Body of pancreas (tissue), 4 donors: ENCODE measurements at regions not wholly inside any gene's neighbourhood (a gene's known extent, or its start where the extent isn't known, plus 50 kb on each side); places are given as distances from the start of the nearest gene placed in this dataset.
A peak's percentile ranks its signal among the peaks of the same experiment; 100 is the strongest.

Experiments
- ATAC-seq: fragments of 150-250 bp; one replicate; pipeline ENCODE4 v1.9.1; 2016
- DNase-seq, 4 donors: peaks; one replicate each; pipeline ENCODE4 v3.0.0-alpha.2; 2019
- H3K27ac ChIP-seq, 4 donors: fragments of 200-600 bp; sonication (generic); 1 replicate in 3 of 4; 2 replicates in 1 of 4; pipeline versions ENCODE4 v1.5.1 to v1.6.1; 2016 to 2019; ENCODE audit warnings: mild to moderate bottlenecking in 1 of 4, mixed read lengths in 1 of 4, moderate library complexity in 1 of 4
- H3K27me3 ChIP-seq, 2 donors: fragments of 200-600 bp; sonication (generic); one replicate each; pipeline ENCODE4 v1.6.0; 2016; ENCODE audit warnings: mild to moderate bottlenecking in 1 of 2
- H3K36me3 ChIP-seq, 2 donors: fragments of 200-600 bp; sonication (generic); replicated peaks in 1 of 2; 2 replicates each; pipeline ENCODE4 v1.5.1; 2016; ENCODE audit warnings: low read depth in 2 of 2; ENCODE audit not compliant: insufficient read depth in 1 of 2
- H3K4me1 ChIP-seq: fragments of 200-600 bp; sonication (generic); one replicate; pipeline ENCODE4 v1.6.0; 2016
- H3K4me3 ChIP-seq, 2 donors: fragments of 200-600 bp; sonication (generic); 1 replicate in 1 of 2; 2 replicates in 1 of 2; pipeline ENCODE4 v1.5.1; 2016 to 2019
- H3K9me3 ChIP-seq, 3 donors: fragments of 200-600 bp; sonication (generic); 1 replicate in 2 of 3; 2 replicates in 1 of 3; pipeline ENCODE4 v1.5.1; 2016
- CTCF ChIP-seq, 7 experiments: fragments of 450-650 bp in 4 of 7; fragments of 200-600 bp in 3 of 7; sonication (generic) in 3 of 7; IDR thresholded peaks; one replicate each; pipeline ENCODE4 v1.5.1; 2016 to 2019; ENCODE audit warnings: antibody characterized with exemption in 7 of 7
- POLR2A ChIP-seq, 3 donors: fragments of 450-650 bp; IDR thresholded peaks; one replicate each; pipeline ENCODE4 v1.6.1; 2016; ENCODE audit warnings: antibody characterized with exemption in 3 of 3, mild to moderate bottlenecking in 2 of 3
- WGBS, 2 donors: methylation state at CpG; one replicate each; pipeline ENCODE4 v1.1.5; 2017; 5-methylcytosine and 5-hydroxymethylcytosine counted together
- intact Hi-C: fragments of 100-400 bp; cut with DNase I; formaldehyde crosslinking; loops from one replicate; pipeline ENCODE4 v1.15.1; 2023

- no peaks in the 10 kb centered on the region for H3K36me3 ChIP-seq
- DNase-seq (no peak), ATAC-seq (no peak)
- no peak overlapping the region for H3K4me3 ChIP-seq
- H3K27me3 ChIP-seq = no peaks in the 10 kb centered on the region
- H3K27ac ChIP-seq = no peak overlapping the region
- intact Hi-C loops = no loop called here
- H3K9me3 ChIP-seq = no peaks in the 10 kb centered on the region
- TF ChIP-seq POLR2A (IDR thresholded peaks at IDR 0.05) (no peak), CTCF (IDR thresholded peaks at IDR 0.05) (no peak)
- H3K4me1 ChIP-seq = no peaks in the 10 kb centered on the region
Measured at GRCh38 chr10:55305285-55305684, 504.3 kb upstream of the PCDH15 start.

- no peaks in the 10 kb centered on the region for H3K4me1 ChIP-seq
- no peaks in the 10 kb centered on the region for H3K36me3 ChIP-seq
- TF ChIP-seq CTCF (IDR thresholded peaks at IDR 0.05) (peak in 1 of 7 experiments; percentile 9), POLR2A (IDR thresholded peaks at IDR 0.05) (no peak)
- DNase-seq = no peak
- no peak overlapping the region for H3K27ac ChIP-seq
- intact Hi-C loops = no loop called here
- no peaks in the 10 kb centered on the region for H3K27me3 ChIP-seq
- 29 to 34% methylated on average over 2 of the region's 2 CpGs for WGBS, 2 donors
- no peak for ATAC-seq
- no peak overlapping the region for H3K4me3 ChIP-seq
- no peaks in the 10 kb centered on the region for H3K9me3 ChIP-seq
Measured at GRCh38 chr10:55287346-55287745, 486.3 kb upstream of the PCDH15 start.

GRCh38 chr10:55283031-55283430 is 482.0 kb upstream of the PCDH15 start:
- DNase-seq (no peak), ATAC-seq (no peak)
- intact Hi-C loops = no loop called here
- 67 to 77% methylated on average over 5 of the region's 5 CpGs for WGBS, 2 donors
- Histone ChIP-seq H3K27ac (no peak overlapping the region), H3K9me3 (no peaks in the 10 kb centered on the region), H3K27me3 (no peaks in the 10 kb centered on the region), H3K36me3 (no peaks in the 10 kb centered on the region), H3K4me3 (no peak overlapping the region), H3K4me1 (no peaks in the 10 kb centered on the region)
- no peak for TF ChIP-seq POLR2A (IDR thresholded peaks at IDR 0.05)
- TF ChIP-seq CTCF (IDR thresholded peaks at IDR 0.05) = no peak

GRCh38 chr10:55280696-55281095 is 479.7 kb upstream of the PCDH15 start:
- ATAC-seq = no peak
- WGBS, 2 donors = 75 to 81% methylated on average over 1 of the region's 1 CpG
- Histone ChIP-seq H3K27me3 (no peaks in the 10 kb centered on the region), H3K27ac (no peak overlapping the region), H3K36me3 (no peaks in the 10 kb centered on the region), H3K4me3 (no peak overlapping the region), H3K4me1 (no peaks in the 10 kb centered on the region), H3K9me3 (no peaks in the 10 kb centered on the region)
- DNase-seq = no peak
- TF ChIP-seq CTCF (IDR thresholded peaks at IDR 0.05) = no peak
- no peak for TF ChIP-seq POLR2A (IDR thresholded peaks at IDR 0.05)
- intact Hi-C loops = no loop called here

- Histone ChIP-seq H3K4me3 (no peak overlapping the region), H3K4me1 (no peaks in the 10 kb centered on the region), H3K9me3 (no peaks in the 10 kb centered on the region), H3K27me3 (no peaks in the 10 kb centered on the region), H3K27ac (no peak overlapping the region), H3K36me3 (no peaks in the 10 kb centered on the region)
- no peak for DNase-seq
- intact Hi-C loops = no loop called here
- no peak for TF ChIP-seq CTCF (IDR thresholded peaks at IDR 0.05)
- TF ChIP-seq POLR2A (IDR thresholded peaks at IDR 0.05) = no peak
- WGBS, 2 donors = 52 to 55% methylated on average over 2 of the region's 2 CpGs
- ATAC-seq = no peak
Measured at GRCh38 chr10:55277549-55277948, 476.5 kb upstream of the PCDH15 start.
